ENCODE measurements at regions not wholly inside any gene's neighbourhood (a gene's known extent, or its start where the extent isn't known, plus 50 kb on each side); places are given as distances from the start of the nearest gene placed in this dataset.

DNA sequence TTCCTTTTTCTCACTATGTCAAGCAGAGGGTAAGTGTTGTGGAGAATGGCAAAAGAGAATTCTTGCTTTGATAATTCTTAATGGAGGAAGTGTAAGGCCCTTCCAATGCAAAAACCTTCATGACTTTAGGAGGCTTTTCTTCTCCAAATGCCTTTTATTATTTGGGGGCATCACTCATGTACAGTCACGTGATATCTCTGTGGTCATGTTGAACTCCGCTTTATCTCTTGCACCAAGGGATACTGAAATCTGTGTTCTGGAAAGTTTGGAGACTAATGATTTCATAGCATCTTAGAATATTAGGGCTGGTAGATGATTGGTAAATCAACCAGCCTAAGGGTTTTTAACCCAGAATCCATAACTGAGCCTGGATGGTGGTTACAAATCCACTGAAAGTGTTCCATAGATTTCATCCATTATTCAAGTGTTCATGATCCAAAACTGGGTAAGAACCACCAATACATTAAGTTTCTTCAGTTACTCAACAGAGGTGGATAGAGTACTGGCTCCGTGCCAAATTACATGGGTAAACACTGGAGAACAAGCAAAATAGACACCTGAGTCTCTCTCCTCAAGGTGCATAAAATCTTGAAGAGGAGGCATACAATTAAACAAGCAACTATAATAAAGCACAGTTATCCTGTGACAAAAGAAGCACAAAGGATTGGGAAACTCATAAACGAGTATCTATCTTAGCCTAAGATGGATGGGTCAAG is 169.6 kb upstream of the EPHA4 start:
- no peak for TF ChIP-seq SOX5 (CRISPR knock-in tag; IDR thresholded peaks at IDR 0.05; ENCODE audit: borderline replicate concordance)
- TF ChIP-seq SP2 (CRISPR knock-in tag; IDR thresholded peaks at IDR 0.05): no peak
- no peak for TF ChIP-seq PCBP2 (optimal IDR thresholded peaks at IDR 0.05; ENCODE audit: low read depth, low read length, poor library complexity, severe bottlenecking)
- TF ChIP-seq FOXC1 (CRISPR knock-in tag; IDR thresholded peaks at IDR 0.05; ENCODE audit: borderline replicate concordance): no peak
- no peak for TF ChIP-seq TBL1XR1 (IDR thresholded peaks at IDR 0.05; ENCODE audit: borderline replicate concordance, low read length, partially characterized antibody)
- no peak for TF ChIP-seq ZBTB7A (CRISPR knock-in tag; IDR thresholded peaks at IDR 0.05)
- TF ChIP-seq TAF1 (CRISPR knock-in tag; IDR thresholded peaks at IDR 0.05): no peak
- no peak for TF ChIP-seq TRIM24 (CRISPR knock-in tag; IDR thresholded peaks at IDR 0.05)
- TF ChIP-seq FOSL2 (CRISPR knock-in tag; IDR thresholded peaks at IDR 0.05): no peak
- TF ChIP-seq NONO (IDR thresholded peaks at IDR 0.05): no peak
- no peak for TF ChIP-seq NONO (CRISPR knock-in tag; conservative IDR thresholded peaks at IDR 0.05)
- TF ChIP-seq ZNF766 (CRISPR knock-in tag; IDR thresholded peaks at IDR 0.05; ENCODE audit: borderline replicate concordance): no peak
- TF ChIP-seq EP300 (IDR thresholded peaks at IDR 0.05; ENCODE audit: low read depth in 2 of 2, low read length in 2 of 2): no peak
- TF ChIP-seq EP300 (CRISPR knock-in tag; IDR thresholded peaks at IDR 0.05; ENCODE audit: borderline replicate concordance): no peak
- no peak for TF ChIP-seq ARID2 (CRISPR knock-in tag; IDR thresholded peaks at IDR 0.05; ENCODE audit: borderline replicate concordance)

Measured in HepG2 (cell line).